GM12874 (cell line): ENCODE measurements at regions not wholly inside any gene's neighbourhood (a gene's known extent, or its start where the extent isn't known, plus 50 kb on each side); places are given as distances from the start of the nearest gene placed in this dataset.

Experiments used
- TF ChIP-seq, protein P1 (sequence below): IDR thresholded peaks from 2 replicates; pipeline ENCODE4 v1.5.1; 2011; ENCODE audit warnings: low read depth, mild to moderate bottlenecking, control low read depth, low read length, moderate library complexity; ENCODE audit not compliant: insufficient read depth

DNA sequence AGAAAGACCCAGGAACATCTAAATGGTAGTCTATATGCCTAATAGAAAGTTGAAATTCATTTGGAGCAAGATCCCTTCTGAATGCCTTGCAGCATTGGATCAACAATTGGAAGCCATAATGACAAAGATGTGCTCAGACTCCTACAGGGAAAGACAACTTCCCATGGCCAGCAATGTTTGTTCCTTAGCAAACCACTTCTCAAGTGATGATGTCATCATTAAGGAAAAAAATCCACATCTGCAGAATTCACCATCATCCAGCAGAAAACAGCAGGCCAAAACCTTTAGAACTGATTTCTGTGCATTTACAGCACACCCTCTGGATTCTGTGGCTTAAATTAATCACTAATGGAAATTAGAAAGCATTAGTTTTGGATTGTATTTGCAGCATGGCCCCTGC lies 82.4 kb upstream of the ZIC3 start:
- TF ChIP-seq, protein P1, sequence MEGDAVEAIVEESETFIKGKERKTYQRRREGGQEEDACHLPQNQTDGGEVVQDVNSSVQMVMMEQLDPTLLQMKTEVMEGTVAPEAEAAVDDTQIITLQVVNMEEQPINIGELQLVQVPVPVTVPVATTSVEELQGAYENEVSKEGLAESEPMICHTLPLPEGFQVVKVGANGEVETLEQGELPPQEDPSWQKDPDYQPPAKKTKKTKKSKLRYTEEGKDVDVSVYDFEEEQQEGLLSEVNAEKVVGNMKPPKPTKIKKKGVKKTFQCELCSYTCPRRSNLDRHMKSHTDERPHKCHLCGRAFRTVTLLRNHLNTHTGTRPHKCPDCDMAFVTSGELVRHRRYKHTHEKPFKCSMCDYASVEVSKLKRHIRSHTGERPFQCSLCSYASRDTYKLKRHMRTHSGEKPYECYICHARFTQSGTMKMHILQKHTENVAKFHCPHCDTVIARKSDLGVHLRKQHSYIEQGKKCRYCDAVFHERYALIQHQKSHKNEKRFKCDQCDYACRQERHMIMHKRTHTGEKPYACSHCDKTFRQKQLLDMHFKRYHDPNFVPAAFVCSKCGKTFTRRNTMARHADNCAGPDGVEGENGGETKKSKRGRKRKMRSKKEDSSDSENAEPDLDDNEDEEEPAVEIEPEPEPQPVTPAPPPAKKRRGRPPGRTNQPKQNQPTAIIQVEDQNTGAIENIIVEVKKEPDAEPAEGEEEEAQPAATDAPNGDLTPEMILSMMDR: no peak

- TF ChIP-seq, protein P1: no peak
Measured at GRCh38 chrX:137482136-137482535, 83.8 kb upstream of the ZIC3 start.

DNA sequence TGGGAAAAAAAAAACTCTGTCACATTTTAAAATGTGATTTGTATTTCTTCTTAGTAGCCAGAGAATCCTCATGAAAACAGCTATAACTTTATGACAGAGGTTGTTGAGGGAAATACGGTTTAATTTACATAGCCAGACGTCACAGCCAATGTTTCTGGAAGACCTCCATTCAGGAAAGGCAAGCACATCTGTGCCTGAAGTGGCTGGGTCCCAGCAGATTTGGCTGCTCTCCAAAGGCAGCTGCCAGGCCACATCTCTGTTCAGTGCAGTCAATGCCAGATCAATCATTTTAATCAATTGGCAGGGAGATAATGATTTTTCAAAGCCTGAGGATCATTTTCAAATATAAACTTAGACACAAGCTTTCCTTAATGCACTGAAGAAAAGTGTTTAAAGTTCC lies 86.5 kb upstream of the ZIC3 start:
- TF ChIP-seq, protein P1: no peak

DNA sequence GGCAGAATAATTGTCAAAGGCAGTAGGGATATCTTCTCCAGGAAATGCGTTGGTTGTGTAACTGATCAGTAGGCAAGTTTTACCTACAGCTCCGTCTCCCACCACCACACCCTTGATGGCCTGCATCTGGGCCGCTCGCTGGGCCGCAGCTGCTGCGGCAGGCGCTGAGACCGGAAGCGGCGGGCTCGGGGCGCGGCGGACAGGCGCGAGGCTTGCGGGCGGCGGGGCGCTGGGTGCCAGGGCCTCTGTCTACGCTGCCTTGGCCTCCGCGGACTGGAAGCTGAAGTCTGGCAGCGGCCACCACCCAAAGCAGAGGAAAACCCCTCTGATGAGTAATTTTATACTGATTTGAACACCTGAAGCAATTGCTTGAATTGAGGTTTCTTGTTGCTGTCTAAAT lies 124.2 kb upstream of the ZIC3 start:
- TF ChIP-seq, protein P1: no peak

GRCh38 chrX:137432609-137433008 lies 133.3 kb upstream of the ZIC3 start:
- TF ChIP-seq, protein P1: peak; percentile 31; the same call in 1 of the 2 replicates

DNA sequence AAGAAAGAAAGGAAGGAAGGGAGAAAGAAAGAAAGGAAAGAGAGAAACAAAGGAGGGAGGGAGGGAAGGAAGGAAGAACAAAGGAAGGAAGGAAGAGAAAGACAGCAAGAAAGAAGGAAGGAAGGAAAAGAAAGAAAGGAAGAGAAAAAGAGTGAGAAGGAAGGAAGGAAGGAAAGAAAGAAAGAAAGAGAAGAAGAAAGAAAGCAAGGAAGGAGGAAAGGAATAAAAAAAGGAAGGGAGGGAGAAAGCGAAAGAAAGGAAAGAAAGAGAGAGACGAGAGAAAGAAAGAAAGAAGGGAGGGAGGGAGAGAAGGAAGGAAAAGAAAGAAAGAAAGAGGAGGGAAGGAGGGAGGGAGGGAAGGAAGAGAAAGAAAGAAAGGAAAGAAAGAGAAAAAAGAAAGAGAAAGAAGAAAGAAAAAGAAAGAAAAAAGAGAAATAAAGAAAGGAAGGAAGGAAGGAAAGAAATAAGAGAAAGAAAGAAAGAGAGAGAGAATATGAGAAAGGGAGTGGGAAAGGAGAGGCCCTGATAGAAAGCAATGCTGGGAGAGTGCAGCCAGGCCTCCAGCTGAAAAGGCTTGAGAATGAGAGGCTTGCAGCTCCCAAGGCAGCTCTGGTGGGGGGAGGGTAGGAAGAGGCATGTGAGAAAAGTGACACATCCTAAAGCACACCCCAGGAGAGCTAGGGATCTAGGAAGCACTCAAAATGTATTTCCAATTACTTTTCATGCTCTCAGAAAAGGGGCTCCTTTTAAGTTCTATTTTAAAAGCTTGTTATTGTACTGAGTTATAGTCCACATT lies 134.0 kb upstream of the ZIC3 start:
- TF ChIP-seq, protein P1: no peak

DNA sequence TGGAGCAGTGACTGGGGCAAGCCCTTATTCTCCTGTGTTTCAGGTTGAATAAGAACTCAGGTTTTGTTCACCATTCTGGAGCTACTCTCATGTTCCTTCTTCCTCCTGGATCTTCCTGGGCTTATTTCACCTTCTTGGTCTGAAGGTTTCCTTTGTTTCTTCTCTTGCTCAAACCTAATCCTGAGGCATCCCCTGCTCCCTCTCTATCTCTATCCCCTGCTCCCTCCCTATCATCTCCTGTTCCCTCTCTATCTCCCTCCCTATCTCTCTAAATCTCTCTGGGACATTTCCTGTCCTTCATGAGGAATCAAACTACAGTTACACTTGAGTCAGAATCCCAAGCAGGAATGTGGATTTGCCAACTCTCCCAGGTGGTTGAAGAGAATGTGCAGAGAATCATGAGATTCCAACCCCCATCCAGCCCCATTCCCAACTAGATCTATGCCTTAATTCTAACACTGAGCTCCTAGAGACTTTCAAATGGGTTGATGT lies 134.9 kb upstream of the ZIC3 start:
- TF ChIP-seq, protein P1: no peak
